NB4 (cell line): ENCODE measurements at regions not wholly inside any gene's neighbourhood (a gene's known extent, or its start where the extent isn't known, plus 50 kb on each side); places are given as distances from the start of the nearest gene placed in this dataset.

Source experiments
- DNase-seq: peaks from one replicate; pipeline ENCODE4 v3.0.0; 2010; ENCODE audit warnings: low read depth
- H3K4me3 ChIP-seq: one replicate; pipeline ENCODE4 v1.5.1; 2011; ENCODE audit warnings: mild to moderate bottlenecking, low read depth, low read length, moderate library complexity
- CTCF ChIP-seq: IDR thresholded peaks from one replicate; pipeline ENCODE4 v1.5.1; 2012; ENCODE audit warnings: low read depth, low read length
- MAX ChIP-seq: IDR thresholded peaks from 2 replicates; pipeline ENCODE4 v1.6.1; 2011; ENCODE audit warnings: low read depth, low read length
- MYC ChIP-seq: IDR thresholded peaks from 2 replicates; pipeline ENCODE4 v1.6.1; 2011; ENCODE audit warnings: low read depth, low read length
- POLR2A ChIP-seq: IDR thresholded peaks from 2 replicates; pipeline ENCODE4 v1.6.1; 2011; ENCODE audit warnings: mild to moderate bottlenecking; ENCODE audit not compliant: insufficient read length; ENCODE audit errors: extremely low read depth

- no peak overlapping the region for H3K4me3 ChIP-seq
- DNase-seq = no peak
- TF ChIP-seq CTCF = no peak
Observed at GRCh38 chrX:42073448-42073847, 150.1 kb upstream of the CASK start.

GRCh38 chrX:42070866-42071265 lies 147.5 kb upstream of the CASK start:
- DNase-seq = no peak
- H3K4me3 ChIP-seq = no peak overlapping the region
- TF ChIP-seq POLR2A (no peak), CTCF (no peak), MYC (no peak), MAX (no peak)

GRCh38 chrX:42054256-42054655 lies 130.9 kb upstream of the CASK start:
- TF ChIP-seq MYC (no peak), POLR2A (no peak), CTCF (no peak), MAX (no peak)
- H3K4me3 ChIP-seq = no peak overlapping the region
- DNase-seq = no peak

- TF ChIP-seq MYC (no peak), POLR2A (no peak), CTCF (no peak), MAX (no peak)
- H3K4me3 ChIP-seq = no peak overlapping the region
- DNase-seq = no peak
Observed at GRCh38 chrX:42050345-42050744, 127.0 kb upstream of the CASK start.

GRCh38 chrX:42047886-42048285 lies 124.5 kb upstream of the CASK start:
- TF ChIP-seq POLR2A = no peak
- no peak for TF ChIP-seq MYC
- TF ChIP-seq MAX = no peak
- no peak for TF ChIP-seq CTCF
- H3K4me3 ChIP-seq = no peak overlapping the region
- DNase-seq = no peak

- TF ChIP-seq MYC = no peak
- H3K4me3 ChIP-seq = no peak overlapping the region
- no peak for DNase-seq
Observed at GRCh38 chrX:42028109-42028508, 104.8 kb upstream of the CASK start.
